GM18951 (cell line): ENCODE measurements at regions not wholly inside any gene's neighbourhood (a gene's known extent, or its start where the extent isn't known, plus 50 kb on each side); places are given as distances from the start of the nearest gene placed in this dataset.

Experiments
- POLR2A ChIP-seq: IDR thresholded peaks from 4 replicates; pipeline ENCODE4 v1.6.1; 2011; ENCODE audit warnings: mild to moderate bottlenecking; ENCODE audit not compliant: insufficient read length, insufficient read depth; ENCODE audit errors: extremely low read depth
- in situ Hi-C: fragments of 300-500 bp; cut with MboI; formaldehyde crosslinking; loops from one replicate; pipeline ENCODE4 v1.12.0; 2022; ENCODE audit warnings: low sequenced_read_pairs, mixed read lengths, inconsistent platforms; ENCODE audit not compliant: unreplicated experiment

DNA sequence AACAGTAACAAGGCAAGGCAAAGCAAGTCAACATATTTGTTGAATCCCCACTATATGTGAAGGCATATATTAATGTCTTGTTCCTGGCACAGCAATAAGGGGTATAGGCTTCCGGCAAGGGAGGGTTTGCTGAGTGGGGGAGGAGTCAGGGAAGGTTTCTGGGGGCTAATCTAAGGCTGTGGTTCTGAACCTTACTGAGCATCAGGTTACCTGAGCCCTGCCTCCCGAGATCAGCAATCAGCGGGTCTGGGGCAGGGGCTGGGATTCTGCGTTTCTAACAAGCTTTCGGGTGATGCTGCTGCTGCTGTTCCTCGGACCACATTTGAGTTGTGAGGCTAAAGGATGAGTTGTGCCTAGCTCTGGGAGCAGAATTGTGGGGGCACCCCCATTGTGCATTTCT lies 401.7 kb upstream of the SPRED2 start:
- in situ Hi-C loops, result no loop called here
- TF ChIP-seq POLR2A, result no peak

DNA sequence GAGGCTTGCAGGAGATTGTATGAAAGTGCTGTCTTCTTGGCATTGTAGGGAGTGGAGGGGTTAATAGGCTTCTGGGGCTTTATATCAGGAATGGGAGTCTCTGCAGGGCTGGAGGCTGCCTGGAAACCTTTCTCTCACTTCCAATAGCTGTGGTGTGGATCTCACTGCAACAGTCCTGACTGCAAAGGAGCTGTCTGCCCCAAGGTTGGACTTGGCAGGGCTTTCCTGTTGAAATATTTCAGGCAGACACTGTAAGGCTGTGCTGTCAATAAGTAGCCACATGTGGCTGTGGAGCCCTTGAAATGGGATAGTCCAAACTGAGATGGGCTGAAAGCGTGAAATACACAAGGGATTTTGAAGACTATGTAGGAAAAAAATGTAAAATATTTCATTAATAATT lies 399.1 kb upstream of the SPRED2 start:
- no peak for TF ChIP-seq POLR2A

DNA sequence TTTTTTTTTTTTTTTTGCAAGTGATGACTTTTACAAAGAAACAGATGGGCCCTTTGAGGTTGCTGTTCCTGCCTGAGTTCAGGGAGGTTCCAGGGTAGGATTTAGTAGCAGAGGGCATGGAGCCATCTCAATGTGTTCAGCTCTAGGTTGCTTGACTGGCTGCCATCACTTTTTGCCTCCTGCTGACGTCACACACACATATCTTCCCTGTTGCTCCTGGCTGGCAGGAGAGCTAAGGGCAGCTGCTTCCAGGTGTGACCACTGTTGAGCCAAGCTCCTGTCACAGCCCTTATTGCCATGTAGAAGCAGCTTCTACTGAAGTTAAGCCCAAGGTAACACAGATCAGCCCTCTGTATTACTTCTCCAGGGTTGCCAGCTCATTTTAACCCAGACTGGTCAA lies 394.2 kb upstream of the SPRED2 start:
- in situ Hi-C loops, result no loop called here
- TF ChIP-seq POLR2A, result no peak

More for the DNA sequence above, 399.1 kb upstream of the SPRED2 start:
- in situ Hi-C loops, result no loop called here

DNA sequence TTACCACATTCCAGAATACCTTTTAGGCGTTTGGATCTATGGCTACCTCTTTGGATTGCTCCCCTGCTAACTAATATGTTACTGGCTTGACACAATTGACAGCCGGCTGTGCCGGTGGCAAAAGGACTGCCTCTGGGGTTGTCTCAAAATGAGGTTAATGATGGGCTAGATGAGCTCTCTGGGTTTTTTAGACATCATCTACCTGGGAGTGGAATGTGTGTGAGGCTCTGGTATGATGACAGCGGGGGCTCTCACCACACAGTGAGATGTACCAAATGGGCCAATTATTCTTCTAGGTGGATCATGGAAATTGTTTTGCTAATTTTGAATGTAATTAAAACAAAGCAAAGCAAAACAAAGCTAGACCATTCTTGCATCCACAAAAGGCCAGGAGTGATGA lies 391.1 kb upstream of the SPRED2 start:
- no peak for TF ChIP-seq POLR2A
- in situ Hi-C loops, result no loop called here

DNA sequence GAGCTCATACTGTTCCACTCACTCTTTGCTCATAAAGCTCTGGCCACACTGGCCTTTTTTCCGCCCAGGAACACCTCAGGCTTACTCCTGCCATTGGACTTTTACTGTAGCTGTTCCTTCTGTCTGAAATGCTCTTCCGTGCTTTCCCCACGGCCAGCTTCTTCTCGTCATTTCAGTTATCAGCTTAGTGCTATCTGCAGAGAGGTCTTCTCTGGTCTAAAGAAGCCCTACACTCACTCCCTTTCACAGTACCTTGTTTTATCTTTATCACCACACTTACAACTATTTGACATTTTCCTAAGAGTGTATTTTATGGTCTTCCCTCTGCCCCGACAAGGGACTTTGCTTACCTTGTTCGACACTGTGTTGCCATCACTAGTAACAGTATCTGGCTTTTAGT lies 388.1 kb upstream of the SPRED2 start:
- in situ Hi-C loops, result no loop called here
- no peak for TF ChIP-seq POLR2A

DNA sequence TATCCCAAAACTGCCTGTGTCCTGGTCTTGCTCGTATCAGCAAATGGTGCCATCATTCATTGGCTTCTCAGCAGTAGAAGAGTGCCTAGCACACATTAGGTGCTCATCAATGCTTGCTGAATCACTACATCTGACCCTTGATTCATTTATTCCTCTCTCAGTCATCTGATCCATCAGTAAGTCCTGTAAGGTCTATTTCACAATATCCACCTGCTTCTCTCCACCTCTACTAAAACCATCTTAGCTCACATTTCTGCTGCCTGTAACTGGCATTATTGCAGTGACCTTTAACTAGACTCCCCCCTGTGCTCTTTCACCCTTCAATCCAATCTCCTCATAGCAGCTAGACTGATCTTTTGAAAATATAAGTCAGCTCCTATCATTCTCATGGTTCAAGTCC lies 387.6 kb upstream of the SPRED2 start:
- in situ Hi-C loops, result no loop called here

DNA sequence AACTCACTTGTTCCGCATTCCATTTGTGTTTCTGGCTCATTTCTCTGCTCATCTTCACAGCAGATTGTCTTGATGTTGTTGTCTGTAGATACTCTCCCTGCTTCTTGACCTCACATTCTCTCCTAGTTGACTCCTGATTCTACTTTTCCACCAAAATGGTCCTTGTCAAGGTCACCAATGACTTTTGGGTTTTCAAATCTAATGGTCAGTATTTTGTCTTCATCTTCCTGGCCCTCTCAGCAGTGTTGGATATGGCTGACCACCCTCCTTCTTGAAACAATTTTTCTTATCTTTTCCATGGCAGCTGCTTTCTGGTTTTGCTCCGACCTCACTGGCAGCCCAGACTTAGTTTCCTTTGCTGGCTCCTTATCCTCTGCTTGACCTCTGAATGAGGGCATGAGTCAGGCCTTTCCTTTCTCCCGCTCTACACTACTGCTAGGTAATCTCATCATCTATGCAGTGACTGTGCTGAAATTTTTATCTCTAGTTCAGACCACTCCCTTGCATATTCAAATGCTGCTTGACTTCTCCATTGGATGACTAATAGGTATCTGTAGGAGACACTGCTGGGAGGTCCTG lies 386.6 kb upstream of the SPRED2 start:
- no peak for TF ChIP-seq POLR2A
- in situ Hi-C loops, result no loop called here

More for the DNA sequence above, 387.6 kb upstream of the SPRED2 start:
- no peak for TF ChIP-seq POLR2A

DNA sequence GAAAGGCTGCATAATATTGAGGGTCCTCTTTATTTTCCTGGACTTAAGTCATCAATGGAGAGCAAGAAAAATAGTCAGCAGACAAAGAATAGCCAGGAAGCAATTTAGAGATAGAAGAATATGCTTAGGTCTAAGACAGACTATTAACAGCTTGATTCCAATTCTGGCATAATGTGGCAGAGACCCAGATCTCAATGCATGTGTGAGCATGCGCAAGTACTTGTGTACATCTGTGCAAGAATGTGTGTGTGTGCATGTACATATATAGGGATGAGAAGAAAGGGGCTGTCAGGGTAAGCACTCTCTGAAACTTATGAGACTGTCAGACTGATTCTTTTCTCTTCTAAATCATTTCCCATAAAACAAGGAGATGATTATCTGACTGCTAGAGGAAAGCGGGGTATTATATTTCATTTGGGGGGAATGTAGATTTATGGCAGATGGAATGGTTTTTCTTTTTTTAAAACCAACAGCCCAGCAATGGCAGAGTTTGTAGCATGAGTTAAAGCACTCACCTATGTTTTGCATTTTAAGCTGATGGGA lies 381.3 kb upstream of the SPRED2 start:
- in situ Hi-C loops, result no loop called here
- no peak for TF ChIP-seq POLR2A

DNA sequence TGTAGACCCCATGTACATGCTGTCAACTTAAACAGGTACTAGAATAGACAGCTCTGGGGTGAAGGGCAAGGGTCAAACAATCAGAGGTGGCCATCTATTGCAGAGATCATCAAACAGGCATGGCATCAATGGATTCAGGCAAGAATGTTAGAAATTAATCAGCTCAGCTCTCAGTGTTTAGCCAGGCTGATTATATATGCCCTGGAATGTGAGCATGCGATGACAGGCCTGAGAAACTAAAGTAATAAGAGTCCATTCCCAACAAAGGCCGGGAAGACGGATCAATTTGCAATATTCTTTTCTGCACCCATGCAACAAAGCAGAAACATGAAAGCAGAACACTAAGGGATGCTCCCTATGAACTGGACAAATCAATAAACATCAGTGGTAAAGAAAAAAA lies 380.5 kb upstream of the SPRED2 start:
- in situ Hi-C loops, result no loop called here
- TF ChIP-seq POLR2A, result no peak

DNA sequence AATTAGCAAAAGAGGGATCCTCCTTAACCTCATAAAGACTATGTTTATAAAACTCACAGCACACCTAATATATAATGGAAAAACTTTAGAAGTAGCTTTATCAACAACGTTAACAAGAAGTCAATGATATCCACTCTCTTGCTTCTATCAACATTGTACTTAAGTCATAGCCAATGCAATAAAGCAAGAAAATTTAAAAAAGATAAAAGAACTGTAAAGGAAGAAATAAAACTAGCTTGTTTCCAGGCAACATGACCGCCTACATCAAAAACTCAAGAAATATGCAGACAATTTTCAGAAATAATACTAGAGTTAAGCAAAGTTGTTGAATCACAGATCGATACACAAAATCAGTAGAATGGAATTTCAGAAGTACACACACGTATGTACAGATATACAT lies 375.5 kb upstream of the SPRED2 start:
- in situ Hi-C loops, result no loop called here
- TF ChIP-seq POLR2A, result no peak

DNA sequence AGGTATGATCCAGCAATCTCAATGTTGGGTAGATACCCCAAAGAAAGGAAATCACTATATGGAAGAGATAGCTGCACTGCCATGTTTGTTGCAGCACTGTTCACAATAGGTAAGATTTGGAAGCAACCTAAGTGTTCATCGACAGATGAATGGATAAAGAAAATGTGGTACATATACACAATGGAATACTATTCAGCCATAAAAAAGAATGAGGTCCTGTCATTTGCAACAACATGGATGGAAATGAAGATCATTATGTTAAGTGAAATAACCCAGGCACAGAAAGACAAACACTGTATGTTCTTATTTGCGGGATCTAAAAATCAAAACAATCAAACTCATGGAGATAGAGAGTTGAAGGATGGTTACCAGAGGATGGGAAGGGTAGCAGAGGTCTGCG lies 372.4 kb upstream of the SPRED2 start:
- in situ Hi-C loops, result no loop called here
- TF ChIP-seq POLR2A, result no peak

DNA sequence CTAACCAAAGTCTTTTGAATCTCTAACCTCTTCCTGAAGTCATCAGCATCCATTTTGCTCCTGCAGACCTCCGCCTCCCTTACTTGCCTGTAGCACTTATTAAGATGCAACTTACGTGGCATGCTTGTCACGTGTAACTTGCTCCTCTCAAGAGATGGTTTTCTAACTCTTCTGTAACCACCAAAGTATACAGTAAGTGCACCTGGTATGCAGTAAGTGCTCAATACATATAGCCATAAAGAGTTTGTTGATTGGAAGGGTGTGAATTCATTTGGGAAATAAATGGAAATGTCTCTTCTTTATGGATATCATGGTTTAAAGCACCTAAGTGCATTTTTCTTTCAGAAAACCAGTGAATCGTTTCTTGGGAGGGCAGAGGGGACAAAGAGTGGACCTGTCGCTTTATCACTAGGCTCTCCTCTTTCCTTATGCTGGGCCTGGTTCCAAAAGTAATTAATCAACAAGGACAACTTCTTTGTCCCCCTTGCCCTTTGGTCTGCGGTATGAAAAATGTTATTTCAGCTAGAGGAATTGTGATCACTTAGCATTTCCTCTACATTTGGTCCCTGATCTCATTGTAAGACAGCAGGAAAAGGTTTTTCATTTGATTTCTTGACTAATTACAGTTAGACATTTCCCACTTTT lies 370.0 kb upstream of the SPRED2 start:
- in situ Hi-C loops, result no loop called here

DNA sequence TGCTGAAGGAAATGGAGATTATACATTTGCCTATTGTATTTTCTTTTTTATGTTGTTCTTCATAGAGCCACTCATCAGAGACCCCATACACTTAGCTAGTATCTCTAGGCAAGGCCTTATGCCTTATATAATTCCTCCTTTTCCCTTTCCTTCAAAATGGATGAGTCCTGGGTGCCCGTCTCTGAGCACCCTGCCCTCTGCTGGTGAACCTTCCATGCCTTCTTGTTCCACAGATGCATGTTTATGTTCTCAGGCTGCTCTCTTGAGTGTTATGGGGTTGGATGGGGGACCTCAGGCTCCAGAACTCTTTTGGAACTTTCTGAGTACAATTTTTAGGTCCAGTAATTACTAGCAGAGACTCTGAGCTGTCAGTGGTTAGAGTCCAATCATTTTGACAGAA lies 368.6 kb upstream of the SPRED2 start:
- no peak for TF ChIP-seq POLR2A
- in situ Hi-C loops, result no loop called here

More for the DNA sequence above, 370.0 kb upstream of the SPRED2 start:
- TF ChIP-seq POLR2A, result no peak

DNA sequence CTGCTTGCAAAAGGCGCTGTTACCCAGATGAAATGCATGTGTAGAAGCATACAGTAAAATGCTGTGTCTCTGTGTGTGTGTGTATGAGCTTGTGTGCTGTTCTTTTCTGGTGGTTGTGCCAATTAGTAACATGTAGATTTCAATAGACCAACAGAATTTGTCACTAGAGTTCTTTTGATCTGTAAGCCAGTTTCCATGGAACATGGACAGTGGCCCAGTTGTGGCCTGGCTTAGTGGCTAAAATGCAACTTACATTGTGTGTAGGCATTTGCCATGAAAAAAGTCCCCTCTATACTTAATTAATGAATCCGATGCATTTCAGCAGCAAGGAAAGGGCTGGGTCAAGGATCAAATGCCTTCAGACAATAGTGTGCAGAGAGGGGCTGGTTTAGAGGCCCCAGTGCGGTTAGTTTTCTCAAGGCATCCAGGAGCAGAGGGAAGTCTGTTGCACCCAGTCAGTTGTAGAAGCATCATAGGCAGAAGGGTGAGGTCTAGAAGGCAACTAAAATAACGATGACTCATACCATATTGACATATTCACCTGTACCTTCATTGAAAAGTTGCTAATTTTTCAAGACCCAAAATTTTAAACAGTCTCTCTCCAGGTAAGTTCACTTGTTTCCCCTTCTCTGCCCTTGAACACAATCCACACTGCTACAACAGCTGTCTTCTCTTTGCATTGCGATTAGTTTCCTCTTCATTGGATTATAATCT lies 366.9 kb upstream of the SPRED2 start:
- in situ Hi-C loops, result no loop called here
- no peak for TF ChIP-seq POLR2A
